Heart left ventricle (tissue), 16 donors: ENCODE measurements at regions not wholly inside any gene's neighbourhood (a gene's known extent, or its start where the extent isn't known, plus 50 kb on each side); places are given as distances from the start of the nearest gene placed in this dataset.

ENCODE experiments used
- ATAC-seq, 4 donors: fragments of 200-7000 bp; cut with Tn5 transposase; one replicate each; pipeline ENCODE4 v1.9.1; 2020 to 2022; ENCODE audit warnings: moderate library complexity in 4 of 4, mild to moderate bottlenecking in 3 of 4, moderate number of reproducible peaks in 1 of 4
- DNase-seq, 5 donors: peaks; one replicate each; pipeline ENCODE4 v3.0.0-alpha.2; 2020
- H3K27ac ChIP-seq, 12 donors: fragments of 200-600 bp; sonication (generic) in 4 of 12; one replicate each; pipeline versions ENCODE4 v1.5.0 to v1.8.0; 2016 to 2022; ENCODE audit warnings: mild to moderate bottlenecking in 2 of 12
- H3K27me3 ChIP-seq, 9 donors: fragments of 200-600 bp; sonication (generic) in 2 of 9; one replicate each; pipeline versions ENCODE4 v1.5.1 to v1.8.0; 2016 to 2022; ENCODE audit warnings: mild to moderate bottlenecking in 3 of 9
- H3K36me3 ChIP-seq, 9 donors: fragments of 200-600 bp; sonication (generic) in 2 of 9; one replicate each; pipeline versions ENCODE4 v1.5.0 to v1.8.0; 2018 to 2022; ENCODE audit warnings: mild to moderate bottlenecking in 2 of 9
- H3K4me1 ChIP-seq, 12 donors: fragments of 200-600 bp; sonication (generic) in 4 of 12; one replicate each; pipeline versions ENCODE4 v1.5.0 to v1.8.0; 2016 to 2022; ENCODE audit warnings: mild to moderate bottlenecking in 3 of 12
- H3K4me3 ChIP-seq, 12 donors: fragments of 200-600 bp; sonication (generic) in 4 of 12; one replicate each; pipeline versions ENCODE4 v1.5.0 to v1.8.0; 2017 to 2022; ENCODE audit warnings: mild to moderate bottlenecking in 9 of 12, moderate library complexity in 4 of 12
- H3K9me3 ChIP-seq, 12 donors: fragments of 200-600 bp; sonication (generic) in 4 of 12; one replicate each; pipeline versions ENCODE4 v1.5.0 to v1.8.0; 2016 to 2022; ENCODE audit warnings: mild to moderate bottlenecking in 1 of 12
- CTCF ChIP-seq, 12 donors: fragments of 200-600 bp; sonication (generic) in 4 of 12; IDR thresholded peaks; one replicate each; pipeline versions ENCODE4 v1.5.0 to v1.8.0; 2018 to 2022; ENCODE audit warnings: antibody characterized with exemption in 12 of 12, mild to moderate bottlenecking in 5 of 12
- POLR2A ChIP-seq, 2 donors: fragments of 450-650 bp; IDR thresholded peaks; one replicate each; pipeline ENCODE4 v1.6.1; 2017; ENCODE audit warnings: antibody characterized with exemption in 2 of 2, mild to moderate bottlenecking in 2 of 2, moderate library complexity in 2 of 2
- WGBS, 4 donors: extraction: QIAGEN DNeasy Blood & Tissue Kit in 2 of 4; methylation state at CpG; one replicate each; pipeline versions ENCODE4 v1.1.5 to v1.1.7; 2013 to 2018; 5-methylcytosine and 5-hydroxymethylcytosine counted together
- intact Hi-C, 10 donors: fragments of 100-400 bp; cut with DNase I; formaldehyde crosslinking; loops; one replicate each; pipeline versions ENCODE4 v1.11.1 to v1.14.2; 2022
- donor health status: ischemic (EF 13 %, LVEDD 7.1; RV severe dilation, severe dysfunction).
- donor health status: healthy with polysubstance abuse.
- donor health status: DM: no; HTN: yes; CAD: no.
- donor health status: DM: no; HTN: no; CAD: no.
- donor health status: ischemic (EF 25% LVEDD 6.9; RV normal size, moderate dysfunction).
- donor health status: ischemic (EF 25% LVEDD 5.7; RV mildly dilated, moderate dysfunction).
- donor health status: healthy.
- donor health status: DM: yes; HTN: yes; CAD: no.
- donor health status: ischemic (EF 35%, LVEDD 5.7; RV mildly dilated, moderate dysfunction).
- donor health status: nonischemic (EF 11% LVEDD 7.7; RV severe dilation, severe dysfunction).
- donor health status: DM: yes; HTN: yes; CAD: no.
- donor health status: PGD.
- donor health status: ischemic (EF 29% LVEDD 5.4; RV normal size, mild dysfunction).
- donor health status: nonischemic (EF 23%, LVEDD 6.1; RV moderate dilation, normal function).

GRCh38 chr5:88128813-88129212 lies 139.8 kb downstream of the TMEM161B start:
- no peak for ATAC-seq

GRCh38 chr5:88119535-88120125 lies 149.0 kb downstream of the TMEM161B start:
- H3K27me3 ChIP-seq, result peaks cover 0 to 18% (median 0%) of the 10 kb centered on the region in 9 donors
- no peaks in the 10 kb centered on the region for H3K4me1 ChIP-seq
- H3K4me3 ChIP-seq, result no peak overlapping the region
- H3K9me3 ChIP-seq, result peaks cover 0 to 4% (median 1%) of the 10 kb centered on the region in 12 donors
- ATAC-seq, result no peak
- H3K27ac ChIP-seq, result no peak overlapping the region
- no peaks in the 10 kb centered on the region for H3K36me3 ChIP-seq
- WGBS, 4 donors, result 86 to 93% (median 89%) methylated on average over 4 of the region's 4 CpGs
- intact Hi-C loops, result no loop called here
- no peak for DNase-seq
- TF ChIP-seq POLR2A (IDR thresholded peaks at IDR 0.05) (no peak), CTCF (IDR thresholded peaks at IDR 0.05) (no peak)

More at GRCh38 chr5:88128813-88129212, 139.8 kb downstream of the TMEM161B start:
- no peak for DNase-seq
- H3K36me3 ChIP-seq, result no peaks in the 10 kb centered on the region
- no peak for TF ChIP-seq CTCF (IDR thresholded peaks at IDR 0.05)
- no peak for TF ChIP-seq POLR2A (IDR thresholded peaks at IDR 0.05)
- peaks cover 0 to 6% (median 0%) of the 10 kb centered on the region in 9 donors for H3K27me3 ChIP-seq
- 94 to 96% (median 95%) methylated on average over 2 of the region's 2 CpGs for WGBS, 4 donors
- no peak overlapping the region for H3K4me3 ChIP-seq
- peaks cover 0 to 12% (median 4%) of the 10 kb centered on the region in 12 donors for H3K9me3 ChIP-seq
- intact Hi-C loops, result no loop called here
- no peaks in the 10 kb centered on the region for H3K4me1 ChIP-seq
- H3K27ac ChIP-seq, result no peak overlapping the region

- Histone ChIP-seq H3K4me1 (no peaks in the 10 kb centered on the region), H3K4me3 (no peak overlapping the region), H3K36me3 (no peaks in the 10 kb centered on the region), H3K27ac (no peak overlapping the region), H3K27me3 (peaks cover 0 to 23% (median 0%) of the 10 kb centered on the region in 9 donors), H3K9me3 (no peaks in the 10 kb centered on the region)
- no peak for TF ChIP-seq CTCF (IDR thresholded peaks at IDR 0.05)
- DNase-seq (no peak), ATAC-seq (no peak)
- 36 to 57% (median 54%) methylated on average over 2 of the region's 2 CpGs for WGBS, 4 donors
- intact Hi-C loops, result no loop called here
These were observed 150.5 kb downstream of the TMEM161B start for GRCh38 chr5:88118179-88118578.

- no peaks in the 10 kb centered on the region for H3K36me3 ChIP-seq
- no peak overlapping the region for H3K4me3 ChIP-seq
- intact Hi-C loops, result no loop called here
- no peaks in the 10 kb centered on the region for H3K4me1 ChIP-seq
- H3K27ac ChIP-seq, result no peak overlapping the region
- H3K9me3 ChIP-seq, result no peaks in the 10 kb centered on the region
- TF ChIP-seq CTCF (IDR thresholded peaks at IDR 0.05), result no peak
- no peak for TF ChIP-seq POLR2A (IDR thresholded peaks at IDR 0.05)
- ATAC-seq, result no peak
- H3K27me3 ChIP-seq, result peaks cover 0 to 23% (median 0%) of the 10 kb centered on the region in 9 donors
- DNase-seq, result no peak
These were observed 151.1 kb downstream of the TMEM161B start for GRCh38 chr5:88117546-88117945.
